ENCODE measurements at regions not wholly inside any gene's neighbourhood (a gene's known extent, or its start where the extent isn't known, plus 50 kb on each side); places are given as distances from the start of the nearest gene placed in this dataset.

DNA sequence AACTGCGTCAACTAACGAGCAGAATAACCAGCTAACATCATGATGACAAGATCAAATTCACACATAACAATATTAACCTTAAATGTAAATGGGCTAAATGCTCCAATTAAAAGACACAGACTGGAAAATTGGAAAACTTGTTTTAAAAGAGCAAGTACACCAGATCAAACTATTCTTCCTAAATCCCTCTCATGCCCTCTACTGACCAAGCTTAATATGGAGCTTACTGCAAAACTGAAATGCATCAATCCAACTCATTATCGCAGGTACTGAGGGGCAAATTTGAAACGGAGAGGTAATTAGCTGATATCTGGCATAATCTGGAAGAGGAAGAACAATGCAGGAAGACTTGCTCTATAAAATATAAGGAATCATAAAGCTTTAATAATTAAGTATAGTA, 1223.8 kb downstream of the NXPH1 start:
- TF ChIP-seq AR (CRISPR knock-in tag; IDR thresholded peaks at IDR 0.05) (no peak), ATF1 (CRISPR knock-in tag; IDR thresholded peaks at IDR 0.05) (no peak), RORB (CRISPR knock-in tag; IDR thresholded peaks at IDR 0.05) (no peak), NFATC4 (CRISPR knock-in tag; IDR thresholded peaks at IDR 0.05) (no peak), ATF2 (CRISPR knock-in tag; IDR thresholded peaks at IDR 0.05; ENCODE audit: borderline replicate concordance, low read depth) (no peak), ERG (CRISPR knock-in tag; IDR thresholded peaks at IDR 0.05) (no peak), ZNF425 (CRISPR knock-in tag; conservative IDR thresholded peaks at IDR 0.05) (no peak), ZNF317 (CRISPR knock-in tag; IDR thresholded peaks at IDR 0.05; ENCODE audit: borderline replicate concordance, low read depth) (no peak), MLX (CRISPR knock-in tag; IDR thresholded peaks at IDR 0.05) (no peak), ZSCAN18 (CRISPR knock-in tag; IDR thresholded peaks at IDR 0.05) (no peak), ZNF121 (CRISPR knock-in tag; IDR thresholded peaks at IDR 0.05) (no peak), NR3C1 (CRISPR knock-in tag; conservative IDR thresholded peaks at IDR 0.05; ENCODE audit: low read depth) (no peak), PRRX2 (CRISPR knock-in tag; IDR thresholded peaks at IDR 0.05) (no peak), GTF2I (CRISPR knock-in tag; conservative IDR thresholded peaks at IDR 0.05) (no peak), SP1 (CRISPR knock-in tag; conservative IDR thresholded peaks at IDR 0.05) (no peak), ZBTB21 (CRISPR knock-in tag; IDR thresholded peaks at IDR 0.05; ENCODE audit: borderline replicate concordance) (no peak), OVOL2 (CRISPR knock-in tag; IDR thresholded peaks at IDR 0.05; ENCODE audit: borderline replicate concordance) (no peak)
- TF ChIP-seq, protein P1, sequence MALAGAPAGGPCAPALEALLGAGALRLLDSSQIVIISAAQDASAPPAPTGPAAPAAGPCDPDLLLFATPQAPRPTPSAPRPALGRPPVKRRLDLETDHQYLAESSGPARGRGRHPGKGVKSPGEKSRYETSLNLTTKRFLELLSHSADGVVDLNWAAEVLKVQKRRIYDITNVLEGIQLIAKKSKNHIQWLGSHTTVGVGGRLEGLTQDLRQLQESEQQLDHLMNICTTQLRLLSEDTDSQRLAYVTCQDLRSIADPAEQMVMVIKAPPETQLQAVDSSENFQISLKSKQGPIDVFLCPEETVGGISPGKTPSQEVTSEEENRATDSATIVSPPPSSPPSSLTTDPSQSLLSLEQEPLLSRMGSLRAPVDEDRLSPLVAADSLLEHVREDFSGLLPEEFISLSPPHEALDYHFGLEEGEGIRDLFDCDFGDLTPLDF (CRISPR knock-in tag; IDR thresholded peaks at IDR 0.05) = no peak
- TF ChIP-seq, protein P2, sequence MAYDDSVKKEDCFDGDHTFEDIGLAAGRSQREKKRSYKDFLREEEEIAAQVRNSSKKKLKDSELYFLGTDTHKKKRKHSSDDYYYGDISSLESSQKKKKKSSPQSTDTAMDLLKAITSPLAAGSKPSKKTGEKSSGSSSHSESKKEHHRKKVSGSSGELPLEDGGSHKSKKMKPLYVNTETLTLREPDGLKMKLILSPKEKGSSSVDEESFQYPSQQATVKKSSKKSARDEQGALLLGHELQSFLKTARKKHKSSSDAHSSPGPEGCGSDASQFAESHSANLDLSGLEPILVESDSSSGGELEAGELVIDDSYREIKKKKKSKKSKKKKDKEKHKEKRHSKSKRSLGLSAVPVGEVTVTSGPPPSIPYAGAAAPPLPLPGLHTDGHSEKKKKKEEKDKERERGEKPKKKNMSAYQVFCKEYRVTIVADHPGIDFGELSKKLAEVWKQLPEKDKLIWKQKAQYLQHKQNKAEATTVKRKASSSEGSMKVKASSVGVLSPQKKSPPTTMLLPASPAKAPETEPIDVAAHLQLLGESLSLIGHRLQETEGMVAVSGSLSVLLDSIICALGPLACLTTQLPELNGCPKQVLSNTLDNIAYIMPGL (CRISPR knock-in tag; IDR thresholded peaks at IDR 0.05) = no peak
- TF ChIP-seq, protein P3, sequence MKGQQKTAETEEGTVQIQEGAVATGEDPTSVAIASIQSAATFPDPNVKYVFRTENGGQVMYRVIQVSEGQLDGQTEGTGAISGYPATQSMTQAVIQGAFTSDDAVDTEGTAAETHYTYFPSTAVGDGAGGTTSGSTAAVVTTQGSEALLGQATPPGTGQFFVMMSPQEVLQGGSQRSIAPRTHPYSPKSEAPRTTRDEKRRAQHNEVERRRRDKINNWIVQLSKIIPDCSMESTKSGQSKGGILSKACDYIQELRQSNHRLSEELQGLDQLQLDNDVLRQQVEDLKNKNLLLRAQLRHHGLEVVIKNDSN (CRISPR knock-in tag; IDR thresholded peaks at IDR 0.05) = no peak
- ChIA-PET POLR2A (no interaction called here), CTCF (interaction anchor here (1.0 to 1.3 kb wide), 3 partner anchors 10 to 99 kb away, joined by 3 read pairs; no protein-coding TSS in a partner anchor)
- ATAC-seq = peak; percentile 53
- Mint-ChIP-seq H3K27me3 (ENCODE audit: low read depth) (no peaks in the 10 kb centered on the region), H3K27ac (no peak overlapping the region), H3K36me3 (no peaks in the 10 kb centered on the region), H3K9me3 (peaks cover 8% of the 10 kb centered on the region; the same call in 1 of the 2 replicates), H3K4me3 (no peak overlapping the region), H3K4me1 (no peaks in the 10 kb centered on the region)
- DNase-seq (ENCODE audit: low spot score) = no peak

Measured in WTC11 (cell line).